Endodermal cell (in vitro differentiated cells): ENCODE measurements at regions not wholly inside any gene's neighbourhood (a gene's known extent, or its start where the extent isn't known, plus 50 kb on each side); places are given as distances from the start of the nearest gene placed in this dataset.
A peak's percentile ranks its signal among the peaks of the same experiment; 100 is the strongest.
"Not testable (repeated sequence)": the region's sequence is repeated elsewhere in the genome, so short reads cannot be mapped to it uniquely, and the experiment has no call there.

ENCODE experiments used
- DNase-seq: peaks from one replicate; pipeline ENCODE4 v3.0.0-alpha.2; 2017
- H3K27ac ChIP-seq: 2 replicates; pipeline ENCODE4 v1.5.1; 2013; ENCODE audit warnings: mild to moderate bottlenecking, low read depth, low read length, moderate library complexity
- H3K27me3 ChIP-seq: 2 replicates; pipeline ENCODE4 v1.6.1; 2013; ENCODE audit warnings: mild to moderate bottlenecking, low read length, moderate library complexity; ENCODE audit not compliant: insufficient read depth, control insufficient read depth, poor library complexity, severe bottlenecking
- H3K36me3 ChIP-seq: 2 replicates; pipeline ENCODE4 v1.7.0; 2013; ENCODE audit warnings: mild to moderate bottlenecking, low read length, moderate library complexity; ENCODE audit not compliant: control insufficient read depth, insufficient read depth
- H3K4me1 ChIP-seq: one replicate; pipeline ENCODE4 v1.7.0; 2013; ENCODE audit warnings: low read length; ENCODE audit not compliant: control insufficient read depth, insufficient read depth
- H3K4me3 ChIP-seq: 2 replicates; pipeline ENCODE4 v1.5.1; 2013; ENCODE audit warnings: mild to moderate bottlenecking, low read length, moderate library complexity
- H3K9ac ChIP-seq: 2 replicates; pipeline ENCODE4 v1.6.1; 2013; ENCODE audit warnings: mild to moderate bottlenecking, low read length, moderate library complexity; ENCODE audit not compliant: poor library complexity, severe bottlenecking; ENCODE audit errors: extremely low read depth
- H3K9me3 ChIP-seq: 2 replicates; pipeline ENCODE4 v1.6.1; 2013; ENCODE audit warnings: mild to moderate bottlenecking, low read length, moderate library complexity; ENCODE audit not compliant: control insufficient read depth
- H3K27ac Mint-ChIP-seq: 2 replicates; pipeline ENCODE4 v1.8.0; 2020; ENCODE audit warnings: mixed read lengths
- H3K27me3 Mint-ChIP-seq: 2 replicates; pipeline ENCODE4 v1.8.0; 2021; ENCODE audit warnings: mild to moderate bottlenecking, mixed read lengths; ENCODE audit not compliant: insufficient read depth
- H3K36me3 Mint-ChIP-seq: 2 replicates; pipeline ENCODE4 v1.8.0; 2020; ENCODE audit warnings: low read depth, mixed read lengths
- H3K4me1 Mint-ChIP-seq: 2 replicates; pipeline ENCODE4 v1.8.0; 2020; ENCODE audit warnings: mixed read lengths
- H3K4me3 Mint-ChIP-seq: 2 replicates; pipeline ENCODE4 v1.8.0; 2020; ENCODE audit warnings: mild to moderate bottlenecking, moderate library complexity, mixed read lengths
- H3K9me3 Mint-ChIP-seq: 2 replicates; pipeline ENCODE4 v1.8.0; 2020; ENCODE audit warnings: mild to moderate bottlenecking, mixed read lengths
- WGBS, 2 experiments: methylation state at CpG; one replicate each; pipeline versions ENCODE4 v1.1.5 to v1.1.7; 2013; ENCODE audit warnings: missing lambda C conversion rate in 2 of 2, mixed read lengths in 1 of 2; ENCODE audit not compliant: insufficient coverage in 1 of 2, insufficient read length in 1 of 2; 5-methylcytosine and 5-hydroxymethylcytosine counted together
- TF ChIP-seq, protein P1 (sequence below): fragments of 200-600 bp; sonication (generic); conservative IDR thresholded peaks from 2 replicates; pipeline ENCODE4 v1.5.0; 2021; ENCODE audit warnings: antibody characterized with exemption, mild to moderate bottlenecking

DNA sequence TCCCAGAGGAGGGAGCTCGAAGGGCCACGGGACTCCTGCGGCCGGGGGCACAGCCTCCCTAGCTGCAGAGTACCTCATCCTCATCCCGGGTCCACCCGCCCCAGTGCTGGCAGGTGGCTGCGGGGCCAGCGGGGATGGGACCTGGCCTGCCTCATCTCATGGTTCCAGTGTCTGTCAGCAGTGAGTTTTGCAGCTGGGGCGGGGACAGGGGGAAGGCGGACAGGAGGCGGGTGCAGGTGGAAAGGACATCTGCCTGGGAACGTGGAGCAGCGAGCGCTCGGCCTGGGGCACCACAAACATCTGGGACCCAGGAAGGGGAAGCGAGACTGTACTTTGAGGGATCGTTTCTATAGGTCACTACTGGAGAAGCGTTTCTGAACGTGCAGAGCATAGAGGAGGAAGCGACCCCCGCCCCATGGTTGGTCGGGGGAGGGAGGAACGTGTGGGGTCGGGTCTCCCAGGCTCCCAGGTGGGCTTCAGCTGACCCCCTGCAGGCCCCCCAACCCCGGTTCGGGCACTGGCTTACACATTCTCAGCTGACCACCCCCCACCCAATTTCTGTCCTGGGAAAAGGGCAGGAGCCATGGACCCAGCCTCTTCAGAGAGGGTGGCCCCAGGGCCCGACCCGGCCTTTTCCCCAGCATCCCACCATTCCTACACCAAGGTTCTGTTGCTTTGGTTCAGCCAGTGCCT is 56.5 kb upstream of the NOTCH1 start:
- no peak overlapping the region for H3K4me3 ChIP-seq
- no peak overlapping the region for H3K4me3 Mint-ChIP-seq
- peaks cover 2% of the 10 kb centered on the region for H3K27me3 Mint-ChIP-seq
- no peaks in the 10 kb centered on the region for H3K9me3 ChIP-seq
- WGBS, 2 experiments = 81 to 82% methylated on average over 15 to 28 of the region's 28 CpGs
- no peak for DNase-seq
- no peak overlapping the region for H3K27ac Mint-ChIP-seq
- H3K36me3 ChIP-seq = no peaks in the 10 kb centered on the region
- no peaks in the 10 kb centered on the region for H3K9me3 Mint-ChIP-seq
- TF ChIP-seq, protein P1, sequence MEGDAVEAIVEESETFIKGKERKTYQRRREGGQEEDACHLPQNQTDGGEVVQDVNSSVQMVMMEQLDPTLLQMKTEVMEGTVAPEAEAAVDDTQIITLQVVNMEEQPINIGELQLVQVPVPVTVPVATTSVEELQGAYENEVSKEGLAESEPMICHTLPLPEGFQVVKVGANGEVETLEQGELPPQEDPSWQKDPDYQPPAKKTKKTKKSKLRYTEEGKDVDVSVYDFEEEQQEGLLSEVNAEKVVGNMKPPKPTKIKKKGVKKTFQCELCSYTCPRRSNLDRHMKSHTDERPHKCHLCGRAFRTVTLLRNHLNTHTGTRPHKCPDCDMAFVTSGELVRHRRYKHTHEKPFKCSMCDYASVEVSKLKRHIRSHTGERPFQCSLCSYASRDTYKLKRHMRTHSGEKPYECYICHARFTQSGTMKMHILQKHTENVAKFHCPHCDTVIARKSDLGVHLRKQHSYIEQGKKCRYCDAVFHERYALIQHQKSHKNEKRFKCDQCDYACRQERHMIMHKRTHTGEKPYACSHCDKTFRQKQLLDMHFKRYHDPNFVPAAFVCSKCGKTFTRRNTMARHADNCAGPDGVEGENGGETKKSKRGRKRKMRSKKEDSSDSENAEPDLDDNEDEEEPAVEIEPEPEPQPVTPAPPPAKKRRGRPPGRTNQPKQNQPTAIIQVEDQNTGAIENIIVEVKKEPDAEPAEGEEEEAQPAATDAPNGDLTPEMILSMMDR = no peak
- no peaks in the 10 kb centered on the region for H3K27me3 ChIP-seq
- H3K36me3 Mint-ChIP-seq = no peaks in the 10 kb centered on the region
- no peak overlapping the region for H3K9ac ChIP-seq
- H3K27ac ChIP-seq = no peak overlapping the region
- H3K4me1 Mint-ChIP-seq = peaks cover 5% of the 10 kb centered on the region
- no peaks in the 10 kb centered on the region for H3K4me1 ChIP-seq

DNA sequence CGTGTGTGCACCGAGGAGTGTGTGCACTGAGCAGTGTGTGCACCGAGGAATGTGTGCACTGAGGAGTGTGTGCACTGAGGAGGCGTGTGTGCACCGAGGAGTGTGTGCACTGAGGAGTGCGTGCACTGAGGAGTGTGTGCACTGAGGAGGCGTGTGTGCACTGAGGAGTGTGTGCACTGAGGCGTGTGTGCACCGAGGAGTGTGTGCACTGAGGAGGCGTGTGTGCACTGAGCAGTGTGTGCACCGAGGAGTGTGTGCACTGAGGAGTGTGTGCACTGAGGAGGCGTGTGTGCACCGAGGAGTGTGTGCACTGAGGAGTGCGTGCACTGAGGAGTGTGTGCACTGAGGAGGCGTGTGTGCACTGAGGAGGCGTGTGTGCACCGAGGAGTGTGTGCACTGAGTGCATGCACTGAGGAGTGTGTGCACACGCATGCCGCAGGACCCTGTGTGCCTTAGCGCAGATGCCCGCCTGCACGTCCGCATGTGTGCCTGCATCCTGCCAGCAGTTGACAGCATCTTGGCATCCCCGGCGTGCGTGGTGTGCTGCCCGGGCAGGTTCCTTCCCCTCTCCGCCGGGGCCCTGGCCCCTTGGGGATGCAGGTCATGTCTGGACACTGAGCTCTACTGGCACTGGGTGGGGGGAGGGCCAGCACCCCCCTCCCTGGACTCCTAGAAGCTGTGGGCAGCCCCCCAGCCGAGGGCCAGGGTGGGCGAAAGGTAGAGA is 55.6 kb upstream of the NOTCH1 start:
- H3K36me3 ChIP-seq, H3K27ac Mint-ChIP-seq, H3K27me3 ChIP-seq, H3K4me1 Mint-ChIP-seq, H3K4me3 Mint-ChIP-seq, H3K27ac ChIP-seq, H3K9me3 ChIP-seq, H3K27me3 Mint-ChIP-seq, H3K9me3 Mint-ChIP-seq, H3K4me1 ChIP-seq, H3K9ac ChIP-seq, DNase-seq, H3K4me3 ChIP-seq, H3K36me3 Mint-ChIP-seq: not testable (repeated sequence)
- WGBS, 2 experiments = 94 to 98% methylated on average over 10 to 31 of the region's 31 CpGs

DNA sequence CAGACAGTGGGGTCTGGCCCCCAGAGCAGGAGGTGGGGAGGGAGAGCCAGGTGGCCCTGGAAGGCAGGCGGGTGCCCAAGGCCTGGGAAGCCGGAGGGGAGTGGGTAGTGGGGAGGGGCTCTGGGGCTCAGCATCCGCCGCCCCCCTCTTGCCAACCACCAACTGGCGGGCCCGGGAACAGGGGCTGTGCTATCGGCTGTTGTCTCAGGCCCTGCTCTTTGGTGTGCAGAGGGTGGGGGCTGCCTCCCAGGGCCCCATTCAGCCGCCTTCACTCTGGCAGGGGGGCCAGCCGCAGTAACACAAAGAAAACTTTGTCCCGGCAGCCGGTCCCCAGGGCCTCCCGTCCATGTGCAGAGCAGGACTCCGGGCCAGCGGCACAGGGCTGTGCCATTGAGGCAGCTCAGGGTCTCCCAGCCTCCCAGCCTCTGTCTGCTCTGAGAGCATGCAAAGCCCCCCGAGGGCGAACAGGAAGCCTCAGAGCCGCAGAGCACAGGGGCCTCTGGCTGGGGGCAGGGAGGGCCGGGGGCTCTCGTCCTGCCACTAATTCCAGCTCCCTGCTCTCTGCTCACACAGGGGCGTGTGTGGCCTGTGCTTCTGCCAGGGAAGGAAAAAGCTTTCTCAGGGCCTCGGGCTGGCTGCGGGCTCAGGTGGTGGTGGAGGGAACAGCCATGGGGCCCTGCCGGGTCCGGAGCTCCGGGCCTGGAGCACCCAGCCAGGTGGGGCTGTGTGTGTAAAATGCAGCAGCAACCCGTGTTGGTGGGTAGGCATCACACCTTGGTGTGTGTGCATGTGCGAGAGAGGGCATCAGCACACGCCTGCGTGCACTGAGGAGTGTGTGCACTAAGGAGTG is 54.2 kb upstream of the NOTCH1 start:
- WGBS, 2 experiments = 67 to 81% methylated on average over 17 to 29 of the region's 29 CpGs
- H3K27me3 Mint-ChIP-seq = peaks cover 2% of the 10 kb centered on the region
- no peaks in the 10 kb centered on the region for H3K4me1 ChIP-seq
- DNase-seq = no peak
- no peaks in the 10 kb centered on the region for H3K36me3 ChIP-seq
- no peaks in the 10 kb centered on the region for H3K36me3 Mint-ChIP-seq
- no peaks in the 10 kb centered on the region for H3K27me3 ChIP-seq
- H3K4me3 ChIP-seq = no peak overlapping the region
- no peak overlapping the region for H3K9ac ChIP-seq
- no peak overlapping the region for H3K27ac Mint-ChIP-seq
- H3K9me3 ChIP-seq = no peaks in the 10 kb centered on the region
- TF ChIP-seq, protein P1 = no peak
- H3K9me3 Mint-ChIP-seq = no peaks in the 10 kb centered on the region
- H3K4me1 Mint-ChIP-seq = peaks cover 5% of the 10 kb centered on the region
- peak overlapping the region; percentile 95 for H3K27ac ChIP-seq
- no peak overlapping the region for H3K4me3 Mint-ChIP-seq
